GM12878 (cell line): ENCODE measurements at regions not wholly inside any gene's neighbourhood (a gene's known extent, or its start where the extent isn't known, plus 50 kb on each side); places are given as distances from the start of the nearest gene placed in this dataset.

ENCODE experiments used
- ATAC-seq: fragments of 200-7000 bp; cut with Tn5 transposase; 3 replicates; pipeline ENCODE4 v1.9.1; 2020; ENCODE audit warnings: mild to moderate bottlenecking, moderate library complexity
- BruUV-seq: library from RNA; stranded (reverse); fragments of 400-500 nt; replicated peaks from 2 replicates; lab custom pipeline; 2021; lab: Mats Ljungman, UMichigan
- CTCF ChIA-PET: fragments of 300-600 bp; sonication (Branson Sonifier 250); formaldehyde crosslinking; extraction: SDS; loops from one replicate; lab custom pipeline; 2021; ENCODE audit warnings: inconsistent platforms; lab: Yijun Ruan, JAX
- POLR2A ChIA-PET: fragments of 350-600 bp; formaldehyde crosslinking; extraction: SDS; loops from one replicate; lab custom pipeline; 2021; ENCODE audit warnings: inconsistent platforms; lab: Charles Lee
- RAD21 ChIA-PET: fragments of 300-600 bp; sonication (Branson Sonifier 250); formaldehyde crosslinking; loops from one replicate; lab custom pipeline; 2023; ENCODE audit warnings: antibody characterized with exemption; ENCODE audit not compliant: unreplicated experiment; lab: Charles Lee
- SMC1A ChIA-PET: fragments of 300-600 bp; sonication (Branson Sonifier 250); formaldehyde crosslinking; loops from one replicate; lab custom pipeline; 2023; ENCODE audit not compliant: unreplicated experiment, uncharacterized antibody; lab: Charles Lee
- DNase-seq: peaks from one replicate; pipeline ENCODE4 v3.0.0-alpha.2; 2011; ENCODE audit warnings: low read depth, low spot score
- FAIRE-seq: peaks from 3 replicates; lab custom pipeline; 2011; peaks lifted over from hg19 to GRCh38; lab: Jason Lieb, UNC
- H2AFZ ChIP-seq: 2 replicates; pipeline ENCODE4 v1.6.0; 2011; ENCODE audit warnings: low read depth, low read length, control low read depth; ENCODE audit not compliant: control insufficient read depth
- H3K27ac ChIP-seq: 2 replicates; pipeline ENCODE4 v1.5.1; 2011; ENCODE audit warnings: control low read depth; ENCODE audit not compliant: control insufficient read depth, insufficient read depth
- H3K27me3 ChIP-seq, 2 experiments: replicated peaks in 1 of 2; 2 replicates each; pipeline versions ENCODE4 v1.6.0 to v1.6.1; 2011; ENCODE audit warnings: low read length in 1 of 2; ENCODE audit not compliant: control insufficient read depth in 2 of 2, insufficient read depth in 2 of 2
- H3K36me3 ChIP-seq, 2 experiments: 2 replicates each; pipeline ENCODE4 v1.5.1; 2011; ENCODE audit warnings: low read length in 1 of 2; ENCODE audit not compliant: control insufficient read depth in 2 of 2, insufficient read depth in 2 of 2
- H3K4me1 ChIP-seq: 2 replicates; pipeline ENCODE4 v1.6.1; 2011; ENCODE audit warnings: mild to moderate bottlenecking, low read length, moderate library complexity, mixed read lengths; ENCODE audit not compliant: control insufficient read depth, insufficient read depth
- H3K4me2 ChIP-seq: 2 replicates; pipeline ENCODE4 v1.6.0; 2011; ENCODE audit warnings: control low read depth; ENCODE audit not compliant: control insufficient read depth, insufficient read depth
- H3K4me3 ChIP-seq: fragments of 200-600 bp; sonication (generic); 2 replicates; pipeline ENCODE4 v1.5.1; 2016
- H3K79me2 ChIP-seq: 2 replicates; pipeline ENCODE4 v1.6.0; 2011; ENCODE audit warnings: low read length; ENCODE audit not compliant: control insufficient read depth, insufficient read depth
- H3K9ac ChIP-seq: 2 replicates; pipeline ENCODE4 v1.8.0; 2011; ENCODE audit warnings: low read length, control low read depth, mixed read lengths; ENCODE audit not compliant: control insufficient read depth, insufficient read depth
- H3K9me3 ChIP-seq: replicated peaks from 3 replicates; pipeline ENCODE4 v1.5.1; 2011; ENCODE audit warnings: mild to moderate bottlenecking, low read length; ENCODE audit not compliant: control insufficient read depth, insufficient read depth
- H4K20me1 ChIP-seq: 2 replicates; pipeline ENCODE4 v1.6.0; 2011; ENCODE audit not compliant: control insufficient read depth, insufficient read depth
- BCL3 ChIP-seq: IDR thresholded peaks from 2 replicates; pipeline ENCODE4 v1.6.1; 2011; ENCODE audit warnings: borderline replicate concordance, low read depth, mild to moderate bottlenecking, moderate library complexity, low read length; ENCODE audit not compliant: insufficient read depth, poor library complexity, severe bottlenecking
- CBX3 ChIP-seq: fragments of 200-600 bp; sonication (generic); IDR thresholded peaks from 2 replicates; pipeline ENCODE4 v1.6.1; 2016; ENCODE audit warnings: low read depth, borderline replicate concordance
- GATAD2B ChIP-seq: fragments of 450-650 bp; conservative IDR thresholded peaks from 2 replicates; pipeline ENCODE4 v1.6.1; 2017; ENCODE audit warnings: low read depth, mild to moderate bottlenecking, moderate library complexity
- NBN ChIP-seq: fragments of 450-650 bp; IDR thresholded peaks from 2 replicates; pipeline ENCODE4 v1.6.1; 2016
- NR2C1 ChIP-seq: fragments of 450-650 bp; IDR thresholded peaks from 2 replicates; pipeline ENCODE4 v1.6.1; 2017; ENCODE audit warnings: antibody characterized with exemption, mild to moderate bottlenecking, moderate library complexity
- NR2C2 ChIP-seq: IDR thresholded peaks from 2 replicates; pipeline ENCODE4 v1.6.1; 2011; ENCODE audit warnings: borderline replicate concordance, low read depth; ENCODE audit not compliant: control insufficient read depth, insufficient read length
- RBBP5 ChIP-seq: fragments of 200-600 bp; sonication (generic); conservative IDR thresholded peaks from 2 replicates; pipeline ENCODE4 v1.6.1; 2016
- RELA ChIP-seq: fragments of 450-650 bp; IDR thresholded peaks from 2 replicates; pipeline ENCODE4 v1.8.0; 2014; ENCODE audit warnings: borderline replicate concordance; ENCODE audit not compliant: partially characterized antibody
- RELB ChIP-seq: fragments of 450-650 bp; IDR thresholded peaks from 2 replicates; pipeline ENCODE4 v1.6.1; 2017; ENCODE audit warnings: low read depth, mild to moderate bottlenecking, moderate library complexity
- SIX5 ChIP-seq: IDR thresholded peaks from 2 replicates; pipeline ENCODE4 v1.6.1; 2011; ENCODE audit warnings: mild to moderate bottlenecking, low read depth, low read length, moderate library complexity; ENCODE audit not compliant: severe bottlenecking
- STAT1 ChIP-seq: fragments of 450-650 bp; conservative IDR thresholded peaks from 2 replicates; pipeline ENCODE4 v1.6.1; 2014; ENCODE audit warnings: antibody characterized with exemption, mild to moderate bottlenecking
- SUZ12 ChIP-seq: fragments of 200-600 bp; sonication (generic); IDR thresholded peaks from one replicate; pipeline ENCODE4 v1.6.1; 2018; ENCODE audit warnings: antibody characterized with exemption, mild to moderate bottlenecking; ENCODE audit not compliant: unreplicated experiment
- ZBTB4 ChIP-seq: fragments of 450-650 bp; formaldehyde crosslinking; IDR thresholded peaks from 2 replicates; pipeline ENCODE4 v1.4.0; 2022; ENCODE audit warnings: mild to moderate bottlenecking, moderate library complexity
- WGBS: methylation state at CpG from one replicate; pipeline ENCODE4 v1.1.6; 2016; ENCODE audit warnings: low lambda C conversion rate; ENCODE audit not compliant: insufficient replicate concordance, insufficient coverage; ENCODE audit errors: missing lambda C conversion rate; 5-methylcytosine and 5-hydroxymethylcytosine counted together
- in situ Hi-C: fragments of 300-500 bp; cut with MboI; formaldehyde crosslinking; loops from 9 replicates; pipeline ENCODE4 v1.14.3; 2018; ENCODE audit warnings: mixed read lengths
- intact Hi-C: fragments of 100-400 bp; cut with micrococcal nuclease; formaldehyde crosslinking; loops from one replicate; pipeline ENCODE4 v1.14.2; 2022; ENCODE audit not compliant: unreplicated experiment
- TF ChIP-seq, protein P1 (sequence below): fragments of 450-650 bp; IDR thresholded peaks from 2 replicates; pipeline ENCODE4 v1.6.1; 2016; ENCODE audit warnings: mild to moderate bottlenecking, moderate library complexity, borderline replicate concordance

GRCh38 chr12:68460236-68460635 is 128.1 kb upstream of the MDM1 start:
- Histone ChIP-seq H3K4me1 (peaks cover 10% of the 10 kb centered on the region), H3K36me3 (no peaks in the 10 kb centered on the region), H3K4me2 (no peak overlapping the region), H3K9me3 (no peaks in the 10 kb centered on the region; the same call in 2 of the 3 replicates), H3K9ac (no peak overlapping the region), H3K79me2 (no peaks in the 10 kb centered on the region), H4K20me1 (no peaks in the 10 kb centered on the region), H2AFZ (no peak overlapping the region), H3K27me3 (no peaks in the 10 kb centered on the region), H3K27ac (no peak overlapping the region), H3K4me3 (no peak overlapping the region)
- ChIA-PET POLR2A (no interaction called here), RAD21 (no interaction called here), SMC1A (interaction anchor here (1.5 to 1.8 kb wide), 2 partner anchors 12 to 13 kb away, joined by 3 to 4 read pairs; no protein-coding TSS in a partner anchor), CTCF (interaction anchor here (1.2 kb wide), 1 partner anchor 12 kb away, joined by 3 read pairs; no protein-coding TSS in a partner anchor)
- no TSS peak for BruUV-seq
- ATAC-seq (no peak), FAIRE-seq (no peak), DNase-seq (no peak)
- TF ChIP-seq NR2C2 (no peak), SUZ12 (no peak), RBBP5 (no peak), STAT1 (no peak), BCL3 (no peak), SIX5 (no peak), ZBTB4 (CRISPR knock-in tag) (no peak), RELA (no peak), NBN (no peak), GATAD2B (no peak), RELB (no peak), CBX3 (no peak), NR2C1 (no peak)
- TF ChIP-seq, protein P1, sequence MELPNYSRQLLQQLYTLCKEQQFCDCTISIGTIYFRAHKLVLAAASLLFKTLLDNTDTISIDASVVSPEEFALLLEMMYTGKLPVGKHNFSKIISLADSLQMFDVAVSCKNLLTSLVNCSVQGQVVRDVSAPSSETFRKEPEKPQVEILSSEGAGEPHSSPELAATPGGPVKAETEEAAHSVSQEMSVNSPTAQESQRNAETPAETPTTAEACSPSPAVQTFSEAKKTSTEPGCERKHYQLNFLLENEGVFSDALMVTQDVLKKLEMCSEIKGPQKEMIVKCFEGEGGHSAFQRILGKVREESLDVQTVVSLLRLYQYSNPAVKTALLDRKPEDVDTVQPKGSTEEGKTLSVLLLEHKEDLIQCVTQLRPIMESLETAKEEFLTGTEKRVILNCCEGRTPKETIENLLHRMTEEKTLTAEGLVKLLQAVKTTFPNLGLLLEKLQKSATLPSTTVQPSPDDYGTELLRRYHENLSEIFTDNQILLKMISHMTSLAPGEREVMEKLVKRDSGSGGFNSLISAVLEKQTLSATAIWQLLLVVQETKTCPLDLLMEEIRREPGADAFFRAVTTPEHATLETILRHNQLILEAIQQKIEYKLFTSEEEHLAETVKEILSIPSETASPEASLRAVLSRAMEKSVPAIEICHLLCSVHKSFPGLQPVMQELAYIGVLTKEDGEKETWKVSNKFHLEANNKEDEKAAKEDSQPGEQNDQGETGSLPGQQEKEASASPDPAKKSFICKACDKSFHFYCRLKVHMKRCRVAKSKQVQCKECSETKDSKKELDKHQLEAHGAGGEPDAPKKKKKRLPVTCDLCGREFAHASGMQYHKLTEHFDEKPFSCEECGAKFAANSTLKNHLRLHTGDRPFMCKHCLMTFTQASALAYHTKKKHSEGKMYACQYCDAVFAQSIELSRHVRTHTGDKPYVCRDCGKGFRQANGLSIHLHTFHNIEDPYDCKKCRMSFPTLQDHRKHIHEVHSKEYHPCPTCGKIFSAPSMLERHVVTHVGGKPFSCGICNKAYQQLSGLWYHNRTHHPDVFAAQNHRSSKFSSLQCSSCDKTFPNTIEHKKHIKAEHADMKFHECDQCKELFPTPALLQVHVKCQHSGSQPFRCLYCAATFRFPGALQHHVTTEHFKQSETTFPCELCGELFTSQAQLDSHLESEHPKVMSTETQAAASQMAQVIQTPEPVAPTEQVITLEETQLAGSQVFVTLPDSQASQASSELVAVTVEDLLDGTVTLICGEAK, result no peak
- in situ Hi-C loops, result no loop called here
- intact Hi-C loops, result no loop called here
- 95% methylated on average over 1 of the region's 1 CpG for WGBS
